SK-N-MC (cell line): ENCODE measurements at regions not wholly inside any gene's neighbourhood (a gene's known extent, or its start where the extent isn't known, plus 50 kb on each side); places are given as distances from the start of the nearest gene placed in this dataset.

Source experiments
- DNase-seq: peaks from one replicate; pipeline ENCODE4 v3.0.0-alpha.2; 2011; ENCODE audit warnings: low read depth, low spot score
- H3K27ac ChIP-seq: fragments of 200-600 bp; sonication (generic); 2 replicates; pipeline ENCODE4 v1.5.1; 2016; ENCODE audit warnings: mixed run types
- H3K36me3 ChIP-seq: fragments of 200-600 bp; sonication (generic); 2 replicates; pipeline ENCODE4 v1.6.1; 2017; ENCODE audit warnings: antibody characterized with exemption, low read length, mixed read lengths; ENCODE audit not compliant: insufficient read depth
- H3K4me3 ChIP-seq: fragments of 200-600 bp; sonication (generic); 2 replicates; pipeline ENCODE4 v1.5.1; 2016
- H3K9ac ChIP-seq: fragments of 200-600 bp; sonication (generic); 2 replicates; pipeline ENCODE4 v1.8.0; 2017; ENCODE audit warnings: mixed run types, mixed read lengths; ENCODE audit not compliant: insufficient read length
- H3K9me3 ChIP-seq: fragments of 200-600 bp; sonication (generic); 2 replicates; pipeline ENCODE4 v1.6.1; 2017; ENCODE audit warnings: low read depth, mild to moderate bottlenecking, antibody characterized with exemption, low read length, moderate library complexity, mixed read lengths
- EZH2 ChIP-seq: fragments of 200-600 bp; sonication (generic); IDR thresholded peaks from one replicate; pipeline ENCODE4 v1.6.1; 2017; ENCODE audit warnings: antibody characterized with exemption
- FOXP2 ChIP-seq: optimal IDR thresholded peaks from 2 replicates; pipeline ENCODE3; 2011; ENCODE audit warnings: mild to moderate bottlenecking, moderate library complexity; ENCODE audit not compliant: insufficient read depth; ENCODE audit errors: extremely low read length, control extremely low read depth
- POLR2AphosphoS5 ChIP-seq: IDR thresholded peaks from 2 replicates; pipeline ENCODE4 v1.6.1; 2012; ENCODE audit warnings: mild to moderate bottlenecking, low read depth, low read length, borderline replicate concordance

DNA sequence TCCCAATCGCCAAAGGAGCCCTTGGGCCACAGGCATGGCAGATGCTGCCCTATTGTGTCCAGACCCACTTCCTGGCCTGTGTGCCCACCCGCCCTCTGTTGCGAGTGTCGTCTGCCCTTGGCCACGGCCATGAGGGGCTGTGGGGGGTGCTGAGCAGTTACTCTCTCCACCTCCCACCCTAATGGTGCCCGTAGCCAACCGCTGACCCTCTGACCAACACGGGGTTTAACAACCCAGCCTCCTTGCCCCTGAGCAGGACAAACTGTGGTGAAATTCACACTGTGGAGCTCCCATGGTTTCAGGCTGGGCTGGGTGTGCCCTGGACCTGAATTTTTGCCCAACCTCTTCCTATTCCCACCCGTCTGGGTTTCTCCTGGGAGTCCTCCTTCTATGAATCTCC is 145.7 kb upstream of the HDAC4 start:
- no peak for DNase-seq
- TF ChIP-seq EZH2 (no peak), POLR2AphosphoS5 (no peak), FOXP2 (no peak)
- H3K4me3 ChIP-seq, result no peak overlapping the region
- H3K9me3 ChIP-seq, result no peaks in the 10 kb centered on the region
- H3K9ac ChIP-seq, result no peak overlapping the region
- no peaks in the 10 kb centered on the region for H3K36me3 ChIP-seq
- H3K27ac ChIP-seq, result no peak overlapping the region

- no peak for TF ChIP-seq EZH2
- no peak for TF ChIP-seq FOXP2
- TF ChIP-seq POLR2AphosphoS5, result no peak
- H3K9ac ChIP-seq, result no peak overlapping the region
- no peaks in the 10 kb centered on the region for H3K9me3 ChIP-seq
- no peaks in the 10 kb centered on the region for H3K36me3 ChIP-seq
- no peak for DNase-seq
- no peak overlapping the region for H3K4me3 ChIP-seq
- H3K27ac ChIP-seq, result no peak overlapping the region
These were observed 145.0 kb upstream of the HDAC4 start for GRCh38 chr2:239545741-239546392.

- no peaks in the 10 kb centered on the region for H3K36me3 ChIP-seq
- DNase-seq, result no peak
- H3K27ac ChIP-seq, result no peak overlapping the region
- H3K4me3 ChIP-seq, result no peak overlapping the region
- no peaks in the 10 kb centered on the region for H3K9me3 ChIP-seq
- TF ChIP-seq FOXP2, result no peak
- TF ChIP-seq EZH2, result no peak
- TF ChIP-seq POLR2AphosphoS5, result no peak
- H3K9ac ChIP-seq, result no peak overlapping the region
These were observed 144.2 kb upstream of the HDAC4 start for GRCh38 chr2:239544918-239545465.

DNA sequence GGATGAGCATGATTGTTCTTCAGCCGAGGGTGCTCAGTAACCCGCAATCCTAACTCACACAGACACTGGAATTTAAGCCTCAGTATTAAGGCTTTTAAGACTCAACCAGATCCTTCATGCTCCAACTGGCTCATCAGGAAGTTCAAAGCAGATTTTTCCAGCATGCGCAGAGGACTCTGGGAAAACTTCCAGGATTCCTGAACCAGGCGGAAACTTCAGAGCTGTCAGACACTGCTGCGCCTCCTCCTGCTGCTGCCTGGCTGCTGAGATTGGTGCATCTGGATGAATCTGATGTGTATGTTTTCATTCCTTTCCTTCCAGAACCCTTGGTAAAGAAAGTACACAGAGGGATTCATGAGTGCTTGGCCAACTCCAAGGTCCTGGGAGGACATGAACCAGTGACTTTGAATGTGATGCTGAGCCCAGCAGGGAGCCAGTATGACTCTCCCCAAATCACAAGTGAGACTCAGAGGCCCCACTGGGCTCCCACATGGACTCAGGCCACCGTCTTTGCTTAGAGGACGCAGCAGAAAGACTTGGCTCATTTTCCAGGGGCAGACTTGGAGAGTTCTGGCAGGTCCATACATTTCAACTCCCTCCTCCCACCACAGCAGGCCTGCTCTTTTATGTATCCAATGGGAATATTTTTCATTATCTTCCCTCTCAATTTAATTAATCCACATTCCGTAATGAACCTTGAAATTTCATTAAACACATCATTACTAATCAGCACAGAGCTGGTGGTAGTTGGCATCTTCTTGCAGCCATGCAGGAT is 143.5 kb upstream of the HDAC4 start:
- H3K27ac ChIP-seq, result no peak overlapping the region
- H3K9me3 ChIP-seq, result no peaks in the 10 kb centered on the region
- H3K36me3 ChIP-seq, result no peaks in the 10 kb centered on the region
- H3K9ac ChIP-seq, result no peak overlapping the region
- TF ChIP-seq FOXP2 (no peak), EZH2 (no peak), POLR2AphosphoS5 (no peak)
- no peak overlapping the region for H3K4me3 ChIP-seq
- no peak for DNase-seq

DNA sequence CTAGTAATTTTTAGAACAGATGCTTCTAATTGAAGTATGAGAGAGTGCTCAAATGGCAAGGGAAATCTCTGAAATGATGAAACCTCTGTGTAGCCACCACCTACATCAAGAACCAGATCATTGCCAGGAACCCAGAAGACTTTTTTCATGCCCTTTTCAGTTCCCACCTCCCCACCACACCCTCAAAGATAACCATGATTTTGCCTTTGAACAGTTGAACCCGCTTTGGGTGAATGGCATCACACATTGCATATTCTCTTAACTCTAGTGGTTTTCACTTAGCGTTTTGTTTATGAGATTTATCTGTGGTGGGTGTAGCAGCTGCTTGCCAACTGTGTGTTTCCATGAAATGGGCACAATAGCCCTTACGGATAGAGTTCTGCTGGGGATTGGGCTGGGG is 142.9 kb upstream of the HDAC4 start:
- Histone ChIP-seq H3K36me3 (no peaks in the 10 kb centered on the region), H3K9ac (no peak overlapping the region)
- TF ChIP-seq POLR2AphosphoS5, result no peak
- TF ChIP-seq EZH2, result no peak
- TF ChIP-seq FOXP2, result no peak

GRCh38 chr2:239540174-239540573 is 139.4 kb upstream of the HDAC4 start:
- H3K27ac ChIP-seq, result no peak overlapping the region
- H3K9me3 ChIP-seq, result no peaks in the 10 kb centered on the region
- H3K4me3 ChIP-seq, result no peak overlapping the region
- H3K9ac ChIP-seq, result no peak overlapping the region
- DNase-seq, result no peak
- H3K36me3 ChIP-seq, result no peaks in the 10 kb centered on the region
- TF ChIP-seq POLR2AphosphoS5, result no peak
- TF ChIP-seq FOXP2, result no peak
- TF ChIP-seq EZH2, result no peak

More for the DNA sequence above, 142.9 kb upstream of the HDAC4 start:
- no peak for DNase-seq
- Histone ChIP-seq H3K9me3 (no peaks in the 10 kb centered on the region), H3K4me3 (no peak overlapping the region), H3K27ac (no peak overlapping the region)

GRCh38 chr2:239539776-239540100 is 138.9 kb upstream of the HDAC4 start:
- no peak for TF ChIP-seq EZH2
- no peak for TF ChIP-seq POLR2AphosphoS5
- TF ChIP-seq FOXP2, result no peak
- Histone ChIP-seq H3K27ac (no peak overlapping the region), H3K4me3 (no peak overlapping the region), H3K9ac (no peak overlapping the region), H3K9me3 (no peaks in the 10 kb centered on the region), H3K36me3 (no peaks in the 10 kb centered on the region)
- no peak for DNase-seq

DNA sequence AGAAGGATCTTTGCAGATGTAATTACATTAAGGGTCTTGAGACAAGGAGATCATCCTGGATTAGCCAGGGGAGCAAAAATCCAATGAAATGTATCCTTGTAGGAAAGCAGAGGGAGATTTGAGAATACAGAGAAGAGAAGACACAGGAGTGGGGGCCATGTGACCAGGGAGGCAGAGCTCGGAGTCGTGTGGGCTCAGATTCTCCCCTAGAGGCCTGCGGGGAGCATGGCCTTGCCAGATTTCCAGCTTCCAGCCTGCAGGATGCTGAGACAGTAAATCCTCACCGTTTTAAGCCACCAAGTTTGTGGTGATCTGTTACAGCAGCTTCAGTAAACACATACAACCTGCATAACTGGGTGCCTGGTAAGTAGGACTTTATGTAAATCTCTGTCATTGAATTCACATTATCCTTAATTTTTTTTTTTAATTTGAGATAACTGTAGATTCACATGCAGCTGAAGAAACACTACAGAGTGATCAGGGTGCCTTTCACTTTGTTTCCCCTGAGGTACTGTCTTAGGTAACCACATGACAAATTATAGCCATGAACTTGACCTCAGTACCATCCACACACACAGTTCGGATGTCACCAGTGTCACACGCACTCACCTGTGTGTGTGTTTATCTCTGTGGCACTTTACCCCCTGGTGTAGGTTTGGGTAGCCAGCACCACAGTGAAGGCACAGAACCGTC is 138.4 kb upstream of the HDAC4 start:
- TF ChIP-seq POLR2AphosphoS5, result no peak
- TF ChIP-seq EZH2, result no peak
- TF ChIP-seq FOXP2, result no peak
- no peak overlapping the region for H3K27ac ChIP-seq
- no peaks in the 10 kb centered on the region for H3K36me3 ChIP-seq
- DNase-seq, result no peak
- H3K9me3 ChIP-seq, result no peaks in the 10 kb centered on the region
- H3K4me3 ChIP-seq, result no peak overlapping the region
- no peak overlapping the region for H3K9ac ChIP-seq
